Mammary epithelial cell (primary cell): ENCODE measurements at regions not wholly inside any gene's neighbourhood (a gene's known extent, or its start where the extent isn't known, plus 50 kb on each side); places are given as distances from the start of the nearest gene placed in this dataset.

Source experiments
- EZH2 ChIP-seq: IDR thresholded peaks from 2 replicates; pipeline ENCODE4 v1.6.1; 2012; ENCODE audit warnings: low read length, inconsistent platforms, borderline replicate concordance
- TF ChIP-seq, protein P1 (sequence below), 2 donors: IDR thresholded peaks in 1 of 2; conservative IDR thresholded peaks in 1 of 2; 2 replicates each; pipeline ENCODE4 v1.5.1; 2011 to 2012; ENCODE audit warnings: inconsistent platforms in 2 of 2, low read length in 2 of 2, mild to moderate bottlenecking in 2 of 2, control low read depth in 1 of 2, low read depth in 1 of 2; ENCODE audit not compliant: insufficient read depth in 1 of 2; ENCODE audit errors: extremely low read depth in 1 of 2

DNA sequence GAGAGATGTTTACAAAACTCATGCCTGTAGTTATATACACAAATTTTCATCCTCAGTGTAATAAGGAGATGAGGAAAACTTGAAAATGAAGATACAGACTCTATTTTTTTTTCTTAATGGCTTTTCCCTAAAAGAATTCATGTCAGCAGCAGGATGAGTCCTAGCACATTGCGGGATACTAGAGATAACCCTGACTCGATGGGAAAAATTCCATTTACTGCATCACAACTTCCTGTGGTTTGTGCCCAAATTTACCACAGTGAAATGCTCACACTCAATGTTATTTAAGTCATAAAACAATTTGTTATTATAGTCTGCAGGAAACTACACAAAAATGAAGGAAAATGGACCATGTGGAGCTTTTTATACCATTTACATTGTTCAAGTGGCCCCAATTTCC lies 581.9 kb upstream of the ZNF717 start:
- TF ChIP-seq, protein P1, sequence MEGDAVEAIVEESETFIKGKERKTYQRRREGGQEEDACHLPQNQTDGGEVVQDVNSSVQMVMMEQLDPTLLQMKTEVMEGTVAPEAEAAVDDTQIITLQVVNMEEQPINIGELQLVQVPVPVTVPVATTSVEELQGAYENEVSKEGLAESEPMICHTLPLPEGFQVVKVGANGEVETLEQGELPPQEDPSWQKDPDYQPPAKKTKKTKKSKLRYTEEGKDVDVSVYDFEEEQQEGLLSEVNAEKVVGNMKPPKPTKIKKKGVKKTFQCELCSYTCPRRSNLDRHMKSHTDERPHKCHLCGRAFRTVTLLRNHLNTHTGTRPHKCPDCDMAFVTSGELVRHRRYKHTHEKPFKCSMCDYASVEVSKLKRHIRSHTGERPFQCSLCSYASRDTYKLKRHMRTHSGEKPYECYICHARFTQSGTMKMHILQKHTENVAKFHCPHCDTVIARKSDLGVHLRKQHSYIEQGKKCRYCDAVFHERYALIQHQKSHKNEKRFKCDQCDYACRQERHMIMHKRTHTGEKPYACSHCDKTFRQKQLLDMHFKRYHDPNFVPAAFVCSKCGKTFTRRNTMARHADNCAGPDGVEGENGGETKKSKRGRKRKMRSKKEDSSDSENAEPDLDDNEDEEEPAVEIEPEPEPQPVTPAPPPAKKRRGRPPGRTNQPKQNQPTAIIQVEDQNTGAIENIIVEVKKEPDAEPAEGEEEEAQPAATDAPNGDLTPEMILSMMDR (conservative IDR thresholded peaks at IDR 0.05 in 1 of 2, IDR thresholded peaks at IDR 0.05 in 1 of 2; ENCODE audit: extremely low read depth in 1 of 2, insufficient read depth in 1 of 2, low read depth in 1 of 2, low read length in 2 of 2): no peak
- TF ChIP-seq EZH2: no peak
